ENCODE measurements at regions not wholly inside any gene's neighbourhood (a gene's known extent, or its start where the extent isn't known, plus 50 kb on each side); places are given as distances from the start of the nearest gene placed in this dataset.

GRCh38 chr12:41919526-41920261, 225.0 kb downstream of the GXYLT1 start:
- TF ChIP-seq CTCF (IDR thresholded peaks at IDR 0.05; ENCODE audit: poor library complexity, severe bottlenecking) (no peak), REST (IDR thresholded peaks at IDR 0.05; ENCODE audit: borderline replicate concordance) (no peak), SMC3 (conservative IDR thresholded peaks at IDR 0.05; ENCODE audit: poor library complexity) (no peak), EZH2 (IDR thresholded peaks at IDR 0.05; ENCODE audit: borderline replicate concordance, insufficient read depth, low read length, poor library complexity, severe bottlenecking) (no peak), POLR2AphosphoS5 (IDR thresholded peaks at IDR 0.05) (peak; percentile 17), EP300 (conservative IDR thresholded peaks at IDR 0.05; ENCODE audit: poor library complexity, severe bottlenecking) (no peak)

All from neural cell (in vitro differentiated cells).